ENCODE measurements at regions not wholly inside any gene's neighbourhood (a gene's known extent, or its start where the extent isn't known, plus 50 kb on each side); places are given as distances from the start of the nearest gene placed in this dataset.
A peak's percentile ranks its signal among the peaks of the same experiment; 100 is the strongest.

GRCh38 chr11:15509082-15509481 is 394.4 kb downstream of the INSC start (continued):
- TF ChIP-seq, protein P1, sequence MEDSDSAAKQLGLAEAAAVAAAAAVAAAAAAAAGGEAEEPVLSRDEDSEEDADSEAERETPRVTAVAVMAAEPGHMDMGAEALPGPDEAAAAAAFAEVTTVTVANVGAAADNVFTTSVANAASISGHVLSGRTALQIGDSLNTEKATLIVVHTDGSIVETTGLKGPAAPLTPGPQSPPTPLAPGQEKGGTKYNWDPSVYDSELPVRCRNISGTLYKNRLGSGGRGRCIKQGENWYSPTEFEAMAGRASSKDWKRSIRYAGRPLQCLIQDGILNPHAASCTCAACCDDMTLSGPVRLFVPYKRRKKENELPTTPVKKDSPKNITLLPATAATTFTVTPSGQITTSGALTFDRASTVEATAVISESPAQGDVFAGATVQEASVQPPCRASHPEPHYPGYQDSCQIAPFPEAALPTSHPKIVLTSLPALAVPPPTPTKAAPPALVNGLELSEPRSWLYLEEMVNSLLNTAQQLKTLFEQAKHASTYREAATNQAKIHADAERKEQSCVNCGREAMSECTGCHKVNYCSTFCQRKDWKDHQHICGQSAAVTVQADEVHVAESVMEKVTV (CRISPR knock-in tag; IDR thresholded peaks at IDR 0.05) = no peak
- TF ChIP-seq SMARCE1 (IDR thresholded peaks at IDR 0.05) (no peak), CBX1 (IDR thresholded peaks at IDR 0.05; ENCODE audit: low read depth) (no peak), PBX2 (CRISPR knock-in tag; IDR thresholded peaks at IDR 0.05; ENCODE audit: low read depth) (no peak), PBX2 (tag; conservative IDR thresholded peaks at IDR 0.05; ENCODE audit: low read depth) (no peak)

GRCh38 chr11:15519124-15519791 is 404.5 kb downstream of the INSC start:
- DNase-seq (ENCODE audit: extremely low read depth in 1 of 4, low spot score in 3 of 4) (no peak), ATAC-seq (no peak), FAIRE-seq (no peak)
- H3K36me3 ChIP-seq (ENCODE audit: control insufficient read depth, insufficient read depth, low read length) = no peaks in the 10 kb centered on the region
- H3K9ac ChIP-seq (ENCODE audit: insufficient read depth in 1 of 2, low read depth in 2 of 2, low read length in 2 of 2) = no peak overlapping the region
- no TSS peak for BruUV-seq (replicated peaks)
- H3K4me1 ChIP-seq (replicated peaks in 1 of 2; ENCODE audit: control insufficient read depth in 2 of 2, insufficient read depth in 2 of 2, low read length in 2 of 2) = no peaks in the 10 kb centered on the region
- H2AFZ ChIP-seq (ENCODE audit: low read depth, low read length) = no peak overlapping the region
- intact Hi-C loops (cut with micrococcal nuclease) (no loop called here), in situ Hi-C loops (cut with MboI) (no loop called here)
- H3K4me3 ChIP-seq = no peak overlapping the region
- 0% methylated on average over 2 of the region's 2 CpGs for WGBS (ENCODE audit: insufficient coverage, low coverage, missing lambda C conversion rate)
- ChIA-PET POLR2A (interaction anchor here (0.9 kb wide), 1 partner anchor 417 kb away, joined by 4 read pairs; no protein-coding TSS in a partner anchor), CTCF (ENCODE audit: low intra/inter-chr PET ratio) (no interaction called here)
- H3K9me1 ChIP-seq (ENCODE audit: control insufficient read depth, insufficient read depth, low read length) = no peaks in the 10 kb centered on the region
- H3K27ac ChIP-seq (ENCODE audit: extremely low read depth, low read depth, low read length) = no peak overlapping the region
- H3K79me2 ChIP-seq (ENCODE audit: control insufficient read depth, insufficient read depth, low read length) = no peaks in the 10 kb centered on the region
- TF ChIP-seq CEBPB (tag; IDR thresholded peaks at IDR 0.05) (peak; percentile 50), CEBPG (CRISPR knock-in tag; IDR thresholded peaks at IDR 0.05) (no peak), CEBPG (tag; conservative IDR thresholded peaks at IDR 0.05 in 1 of 2, IDR thresholded peaks at IDR 0.05 in 1 of 2) (peak; percentile 11 to 61; a peak in 2 of 4 replicates), CBFA2T3 (IDR thresholded peaks at IDR 0.05) (no peak)
- TF ChIP-seq, protein P2, sequence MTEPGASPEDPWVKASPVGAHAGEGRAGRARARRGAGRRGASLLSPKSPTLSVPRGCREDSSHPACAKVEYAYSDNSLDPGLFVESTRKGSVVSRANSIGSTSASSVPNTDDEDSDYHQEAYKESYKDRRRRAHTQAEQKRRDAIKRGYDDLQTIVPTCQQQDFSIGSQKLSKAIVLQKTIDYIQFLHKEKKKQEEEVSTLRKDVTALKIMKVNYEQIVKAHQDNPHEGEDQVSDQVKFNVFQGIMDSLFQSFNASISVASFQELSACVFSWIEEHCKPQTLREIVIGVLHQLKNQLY (CRISPR knock-in tag; conservative IDR thresholded peaks at IDR 0.05) = no peak
- no peaks in the 10 kb centered on the region for H3K9me3 ChIP-seq (replicated peaks; ENCODE audit: control insufficient read depth, insufficient read depth, low read depth, low read length)
- no peak overlapping the region for H3K4me2 ChIP-seq (ENCODE audit: insufficient read depth, low read length)
- no peaks in the 10 kb centered on the region for H3K27me3 ChIP-seq (ENCODE audit: control insufficient read depth in 2 of 2, insufficient read depth in 2 of 2, low read length in 2 of 2)
- no peaks in the 10 kb centered on the region for H4K20me1 ChIP-seq (replicated peaks; ENCODE audit: control insufficient read depth, insufficient read depth, low read length)
